ENCODE measurements at regions not wholly inside any gene's neighbourhood (a gene's known extent, or its start where the extent isn't known, plus 50 kb on each side); places are given as distances from the start of the nearest gene placed in this dataset.

DNA sequence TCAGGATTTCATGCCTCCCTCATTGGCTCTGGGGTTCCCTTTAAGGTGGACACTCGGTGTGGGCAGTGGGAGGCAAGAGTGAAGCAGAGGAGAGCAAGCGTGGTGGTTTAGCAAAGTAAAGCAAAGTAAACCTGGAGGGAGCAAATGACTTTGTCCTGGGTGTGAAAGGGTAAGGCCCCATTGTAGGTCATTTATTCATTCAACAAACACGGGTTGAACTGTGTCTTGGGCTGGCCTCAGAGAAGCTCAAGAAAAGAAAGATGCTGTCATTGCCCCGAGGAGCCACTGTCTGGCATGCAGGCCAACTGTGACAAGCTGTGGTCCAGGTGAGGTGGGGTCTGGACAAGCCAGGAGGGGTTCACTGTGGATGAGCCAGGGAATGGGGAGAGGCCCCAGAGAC is 68.9 kb upstream of the DLK1 start:
- DNase-seq (ENCODE audit: extremely low spot score, insufficient read length, low read depth) = no peak

DNA sequence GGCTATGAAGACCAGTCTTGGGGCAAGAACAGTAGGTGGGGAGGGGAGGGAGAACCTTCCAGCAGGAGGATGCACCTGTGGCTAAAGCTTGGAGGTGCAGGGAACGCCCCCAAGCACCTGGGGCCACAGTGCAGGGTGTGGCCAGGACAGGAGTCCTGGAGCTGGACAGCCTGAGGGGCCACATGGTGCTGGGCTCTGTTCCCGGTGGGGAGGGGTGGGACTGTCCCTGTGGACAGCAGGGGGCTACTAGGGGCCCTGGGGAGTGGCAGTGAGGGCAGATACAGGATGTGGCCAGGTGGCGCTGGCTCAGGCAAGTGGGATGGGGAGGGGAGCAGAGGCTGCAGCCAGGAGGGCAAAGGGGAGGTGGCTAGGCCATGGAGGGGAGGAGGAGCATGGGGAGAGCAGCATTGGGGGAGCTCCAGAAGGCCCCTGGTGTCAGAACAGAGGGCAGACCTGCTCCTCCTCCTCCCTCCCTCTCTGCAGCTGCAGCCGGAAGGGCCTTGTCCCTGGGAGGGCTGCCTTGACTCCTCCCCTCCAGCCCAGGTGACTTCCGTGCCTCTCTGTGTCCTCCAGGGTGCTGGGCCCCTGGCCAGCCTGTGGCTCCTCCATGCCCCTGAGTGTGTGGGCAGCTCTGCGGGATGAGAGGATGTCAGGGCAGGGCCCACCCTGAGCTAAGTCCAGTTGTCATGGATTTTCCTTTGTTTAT is 68.4 kb upstream of the DLK1 start:
- FAIRE-seq = no peak
- no peak for DNase-seq (ENCODE audit: extremely low spot score, insufficient read length, low read depth)

More for the DNA sequence above, 68.9 kb upstream of the DLK1 start:
- FAIRE-seq = no peak

DNA sequence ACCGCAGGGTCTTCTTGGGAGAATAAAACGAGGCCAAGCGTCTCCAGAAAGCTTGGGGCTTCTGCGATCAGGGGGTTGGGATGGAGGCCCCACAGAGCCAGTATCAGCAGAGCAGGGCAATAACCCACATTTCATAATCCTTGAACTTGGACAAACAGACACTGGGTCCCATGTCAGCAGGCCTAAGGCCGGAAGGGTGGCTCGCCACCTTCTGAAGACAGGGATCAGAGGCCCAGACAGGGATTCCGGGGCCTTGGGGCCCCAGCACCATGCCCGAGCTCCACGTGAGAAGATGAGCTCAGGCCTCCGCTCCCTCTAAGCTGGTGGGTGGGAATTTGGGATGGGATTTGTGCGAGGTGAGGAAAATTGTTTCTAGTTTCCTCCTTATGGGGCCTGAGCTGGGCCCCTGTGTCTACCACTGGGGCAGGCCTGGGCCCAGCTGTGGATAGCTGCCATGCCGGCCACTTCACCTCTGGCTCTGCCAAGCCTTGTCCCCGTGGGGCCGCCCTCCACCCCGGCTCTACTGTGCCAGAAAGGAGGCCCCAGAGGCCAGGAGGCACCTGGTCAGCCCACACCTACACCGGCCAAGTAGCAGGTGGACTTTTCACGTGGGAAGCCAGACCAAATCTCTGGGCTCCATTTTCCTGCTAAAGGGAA is 67.2 kb upstream of the DLK1 start:
- DNase-seq (ENCODE audit: extremely low spot score, insufficient read length, low read depth) (no peak), FAIRE-seq (no peak)

DNA sequence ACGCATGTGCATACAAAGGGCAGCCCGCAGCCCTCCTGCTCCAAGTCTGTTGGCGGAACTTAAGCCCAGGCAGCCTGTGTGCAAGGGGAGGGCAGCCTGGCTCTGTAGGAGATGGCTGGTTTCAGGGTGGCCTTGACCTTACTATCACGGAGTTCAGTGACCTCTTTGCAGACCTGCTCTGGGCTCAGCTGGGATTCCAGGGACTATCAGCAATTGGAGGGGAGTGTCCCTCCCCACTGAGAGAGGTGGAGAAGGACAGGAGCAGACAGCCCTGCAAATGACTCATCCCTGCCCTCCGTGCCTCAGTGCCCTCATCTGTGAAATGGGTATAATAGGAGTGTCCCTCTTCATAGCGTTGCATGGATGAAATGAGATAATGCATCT is 66.2 kb upstream of the DLK1 start:
- FAIRE-seq (no peak), DNase-seq (ENCODE audit: extremely low spot score, insufficient read length, low read depth) (no peak)

DNA sequence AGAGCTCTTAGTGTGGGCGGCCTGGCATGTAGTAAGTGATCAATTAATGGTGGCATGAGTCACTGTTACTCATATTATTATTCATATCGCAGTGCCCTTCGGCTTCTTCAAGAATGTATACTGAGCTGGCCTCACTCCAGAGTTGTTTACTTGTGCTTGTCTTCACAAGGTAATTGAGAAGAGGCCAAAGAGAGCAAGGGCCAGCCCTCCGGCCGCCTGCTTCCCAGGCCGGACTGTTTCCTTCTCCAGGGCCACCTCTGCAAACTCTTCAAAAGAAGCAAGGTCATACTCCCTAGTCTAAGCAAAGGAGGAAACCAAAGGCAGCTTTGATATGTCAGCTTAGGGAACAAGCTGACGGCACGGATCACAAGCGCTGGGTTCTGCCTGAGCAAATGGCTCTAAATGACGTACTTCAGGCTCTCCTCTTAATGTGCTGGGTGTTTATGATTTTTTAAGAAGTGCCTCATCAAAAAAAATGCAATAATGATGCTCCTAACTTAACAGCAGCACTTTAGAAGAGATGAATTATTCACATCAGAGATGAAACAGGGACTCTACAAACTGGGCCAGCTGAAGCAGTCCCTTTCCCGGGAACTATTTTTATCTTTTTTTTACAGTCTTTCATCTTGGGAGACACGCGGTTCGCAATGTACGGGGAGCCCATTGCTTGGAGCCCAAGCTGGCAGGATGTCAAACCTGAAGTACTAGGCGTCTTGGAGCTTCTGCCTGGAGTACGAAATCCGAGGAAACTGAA is 65.6 kb upstream of the DLK1 start:
- FAIRE-seq (no peak), DNase-seq (ENCODE audit: extremely low spot score, insufficient read length, low read depth) (no peak)

DNA sequence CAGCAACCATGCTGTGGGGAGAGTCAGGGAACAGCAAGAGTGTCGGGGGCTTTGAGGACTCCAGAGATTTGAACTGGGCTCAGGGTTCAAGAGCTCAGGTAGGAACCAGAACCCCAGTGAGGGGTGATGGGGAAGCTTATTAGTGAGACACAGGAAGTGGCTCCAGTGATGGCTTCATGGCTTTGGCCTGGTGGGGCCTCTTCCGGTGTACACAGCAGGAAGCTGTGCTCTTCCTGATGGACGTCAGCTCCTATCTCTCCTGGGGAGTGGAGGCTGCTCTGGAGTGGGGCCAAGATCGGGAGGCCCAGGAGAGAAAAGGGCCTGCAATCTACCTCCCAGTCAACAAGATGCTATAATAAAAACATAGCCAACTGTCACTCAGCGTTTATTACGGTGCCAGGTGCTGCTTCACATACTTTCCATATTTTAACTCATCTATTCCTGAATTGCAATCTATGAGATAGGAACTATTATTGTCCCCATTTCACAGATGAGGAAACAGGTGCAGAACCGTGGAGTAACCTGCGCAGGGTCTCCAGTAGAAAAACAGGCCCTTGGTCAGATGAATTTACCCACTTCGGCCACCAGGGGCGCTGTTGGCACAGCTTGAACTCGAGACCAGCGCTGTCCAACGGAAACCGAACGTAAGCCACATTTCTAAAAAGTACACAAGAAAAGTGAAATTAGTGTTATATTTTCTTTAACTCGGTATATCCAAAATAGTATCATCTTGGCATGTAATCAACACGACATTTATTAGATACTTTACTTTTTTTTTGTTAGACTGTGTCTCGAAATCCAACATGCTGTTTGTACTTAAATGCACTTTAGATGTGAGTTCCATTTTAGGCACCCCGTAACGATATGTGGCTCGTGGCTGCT is 63.6 kb upstream of the DLK1 start:
- peak; percentile 65 for FAIRE-seq

DNA sequence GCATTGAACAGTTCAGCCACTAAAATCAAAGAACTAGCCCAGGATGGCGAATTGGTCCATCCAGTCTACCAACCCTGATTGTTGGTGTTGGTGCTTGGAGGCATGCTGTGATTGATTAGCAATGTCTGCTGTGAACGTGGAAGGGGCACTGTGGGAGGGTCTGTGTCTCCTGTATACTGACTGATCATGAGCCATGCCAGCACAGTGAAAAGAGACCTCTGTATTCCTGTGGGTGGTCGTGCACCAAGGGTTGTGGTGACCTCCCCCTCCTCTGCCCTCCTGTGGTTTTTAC is 63.0 kb upstream of the DLK1 start:
- FAIRE-seq (no peak), DNase-seq (ENCODE audit: extremely low spot score, insufficient read length, low read depth) (no peak)

More for the DNA sequence above, 63.6 kb upstream of the DLK1 start:
- DNase-seq (ENCODE audit: extremely low spot score, insufficient read length, low read depth) = peak; percentile 38

DNA sequence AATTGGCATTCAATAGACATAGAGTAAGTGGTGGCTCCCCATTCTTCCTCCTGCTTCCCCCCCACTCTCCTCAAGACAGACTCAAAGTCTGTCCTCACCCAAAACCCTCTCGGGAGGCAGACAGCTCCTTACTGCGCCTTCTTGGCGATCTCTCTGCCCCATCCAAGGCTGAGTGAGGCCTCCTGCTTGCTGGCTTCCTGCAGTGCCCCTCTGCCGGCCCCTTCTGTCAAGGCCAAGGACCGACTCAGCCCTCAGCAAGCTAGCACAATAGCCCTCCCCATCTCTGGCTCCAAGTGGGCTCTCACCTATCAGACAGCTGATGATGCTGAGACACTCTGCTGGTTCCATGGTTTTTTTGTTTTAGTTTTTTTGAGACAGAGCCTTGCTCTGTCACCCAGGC is 62.5 kb upstream of the DLK1 start:
- FAIRE-seq (no peak), DNase-seq (ENCODE audit: extremely low spot score, insufficient read length, low read depth) (no peak)

DNA sequence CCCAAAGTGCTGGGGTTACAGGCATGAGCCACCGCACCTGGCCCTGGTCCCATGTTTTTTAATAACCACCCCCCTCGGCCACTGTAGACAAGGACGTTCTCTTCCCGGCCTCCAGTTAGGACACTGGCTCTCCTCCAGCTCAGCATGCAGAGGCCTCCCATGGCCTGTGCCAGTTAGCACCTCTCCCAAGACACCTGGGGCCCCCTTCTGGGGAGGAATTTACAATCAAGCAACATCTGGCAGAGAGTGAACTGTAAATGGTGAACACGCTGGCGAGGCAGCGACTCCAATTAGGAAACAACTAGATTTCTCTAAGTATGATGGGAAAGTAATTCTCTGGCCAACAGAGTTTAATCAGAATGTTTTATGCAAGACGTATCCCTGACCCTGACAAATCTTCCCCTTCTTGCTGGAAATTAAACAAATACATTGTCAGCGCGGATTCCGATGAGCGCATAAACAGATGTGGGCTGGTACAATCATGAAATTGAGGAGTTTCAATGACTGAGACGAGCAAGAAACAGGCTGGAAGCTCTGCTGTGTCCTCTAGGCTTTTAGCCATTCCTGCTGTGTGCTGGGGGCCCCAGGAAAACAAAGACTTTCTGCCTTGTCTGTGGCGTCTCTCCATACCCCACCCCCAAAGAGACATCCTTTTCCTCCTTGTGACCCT is 61.7 kb upstream of the DLK1 start:
- DNase-seq (ENCODE audit: extremely low spot score, insufficient read length, low read depth) (no peak), FAIRE-seq (no peak)

DNA sequence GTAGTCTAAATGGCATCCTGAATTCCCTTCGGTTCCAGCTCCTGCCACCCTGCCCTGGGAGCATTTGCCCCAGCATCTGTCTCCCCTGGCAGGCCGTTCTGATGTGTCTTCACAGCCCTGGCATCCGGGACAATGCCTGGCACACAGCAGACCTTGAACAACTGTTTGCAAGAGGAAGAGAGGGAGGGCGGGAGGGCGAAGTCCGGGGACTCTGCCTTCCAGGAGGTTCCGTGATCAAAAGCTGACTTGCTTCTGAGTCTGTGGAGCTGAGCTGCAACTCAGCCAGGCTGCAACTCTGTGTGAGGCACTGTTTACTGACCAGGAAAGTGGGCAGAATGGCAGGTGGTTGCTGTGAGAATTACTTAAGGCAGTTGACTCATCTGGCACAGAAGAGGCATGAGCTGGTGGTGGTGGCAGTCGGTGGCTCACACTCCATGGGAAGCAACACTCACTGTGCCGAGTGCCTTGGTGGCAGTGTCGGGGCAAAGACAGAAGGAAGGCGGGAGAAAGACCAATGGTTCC is 61.1 kb upstream of the DLK1 start:
- DNase-seq (ENCODE audit: extremely low spot score, insufficient read length, low read depth) (no peak), FAIRE-seq (no peak)

DNA sequence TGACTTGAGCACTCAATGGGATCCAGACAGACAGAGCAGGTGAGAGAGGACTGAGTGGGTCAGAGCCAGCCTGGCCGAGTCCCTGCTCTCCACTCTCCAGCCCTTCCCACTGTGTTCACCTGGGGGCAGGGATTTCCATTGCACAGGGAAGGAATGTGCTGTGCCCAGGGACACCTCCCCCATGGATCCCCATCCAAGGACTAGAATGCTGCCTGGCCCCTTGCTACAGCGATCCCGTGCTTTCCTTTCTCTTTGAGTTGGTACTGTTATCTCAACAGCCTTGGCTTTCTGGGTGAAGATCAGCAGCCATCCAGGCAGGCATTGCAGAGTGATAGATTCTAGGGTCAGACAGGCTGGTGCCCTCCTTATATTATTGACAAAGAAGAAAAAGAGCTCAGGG is 60.3 kb upstream of the DLK1 start:
- DNase-seq (ENCODE audit: extremely low spot score, insufficient read length, low read depth) = no peak
- FAIRE-seq = no peak

DNA sequence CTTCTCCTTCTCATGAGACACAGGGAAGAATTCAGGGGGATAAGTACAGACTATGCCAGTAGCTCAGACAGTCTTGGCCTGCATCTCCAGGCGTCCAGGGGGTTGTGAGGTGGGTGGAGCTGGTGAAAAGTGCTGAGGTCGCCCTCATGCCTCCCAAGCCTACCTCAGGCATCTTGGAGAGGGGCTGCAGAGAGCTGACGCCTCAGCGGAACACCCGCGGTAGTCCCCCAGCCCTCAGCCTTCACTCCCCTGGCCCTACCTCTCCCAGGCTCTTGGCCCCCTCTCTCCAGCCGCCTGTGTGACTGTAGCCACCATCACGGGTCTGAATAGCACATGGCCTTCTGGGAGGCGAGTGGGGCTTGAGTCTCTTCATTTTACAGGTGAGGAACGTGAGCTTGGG is 59.8 kb upstream of the DLK1 start:
- DNase-seq (ENCODE audit: extremely low spot score, insufficient read length, low read depth) = no peak
- FAIRE-seq = no peak

DNA sequence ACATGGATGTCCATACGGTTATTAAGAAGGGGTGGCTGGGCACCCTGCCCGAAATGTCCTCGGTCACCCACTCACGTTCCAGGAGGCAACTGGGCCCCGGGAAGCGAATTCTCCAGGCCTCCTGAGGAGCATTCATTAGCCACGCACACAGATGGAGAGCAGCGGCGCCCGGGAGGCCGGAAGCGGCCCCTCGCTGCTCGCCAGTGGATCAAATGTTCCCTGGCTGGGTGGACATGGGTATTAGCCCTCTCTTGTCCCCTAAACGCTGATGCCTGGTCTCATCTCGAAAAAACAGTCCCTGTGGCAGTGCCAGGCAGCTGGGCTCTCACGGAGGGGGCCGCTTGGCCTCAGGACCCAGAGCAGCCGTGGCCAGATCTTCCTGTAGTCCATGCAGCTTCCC is 59.0 kb upstream of the DLK1 start:
- FAIRE-seq (no peak), DNase-seq (ENCODE audit: extremely low spot score, insufficient read length, low read depth) (no peak)

DNA sequence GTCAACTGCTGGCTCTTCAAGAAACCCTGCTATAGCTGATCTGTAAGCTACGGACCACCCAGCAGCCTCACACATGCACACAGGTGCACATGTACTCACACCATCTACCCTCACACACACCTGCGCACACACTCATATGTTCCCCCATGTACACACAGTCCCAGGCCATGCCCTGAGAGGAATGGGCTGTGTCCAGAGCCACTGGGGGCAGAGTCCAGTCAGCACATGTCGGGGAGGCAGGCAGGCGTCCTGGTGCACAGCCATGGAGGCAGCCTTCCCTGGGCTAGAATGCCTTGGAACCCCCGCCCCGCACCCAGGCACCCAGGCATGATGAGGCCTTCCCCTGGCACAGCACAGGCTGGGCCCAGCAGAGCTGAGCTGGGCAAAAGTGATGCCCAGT is 58.3 kb upstream of the DLK1 start:
- FAIRE-seq (no peak), DNase-seq (ENCODE audit: extremely low spot score, insufficient read length, low read depth) (no peak)

DNA sequence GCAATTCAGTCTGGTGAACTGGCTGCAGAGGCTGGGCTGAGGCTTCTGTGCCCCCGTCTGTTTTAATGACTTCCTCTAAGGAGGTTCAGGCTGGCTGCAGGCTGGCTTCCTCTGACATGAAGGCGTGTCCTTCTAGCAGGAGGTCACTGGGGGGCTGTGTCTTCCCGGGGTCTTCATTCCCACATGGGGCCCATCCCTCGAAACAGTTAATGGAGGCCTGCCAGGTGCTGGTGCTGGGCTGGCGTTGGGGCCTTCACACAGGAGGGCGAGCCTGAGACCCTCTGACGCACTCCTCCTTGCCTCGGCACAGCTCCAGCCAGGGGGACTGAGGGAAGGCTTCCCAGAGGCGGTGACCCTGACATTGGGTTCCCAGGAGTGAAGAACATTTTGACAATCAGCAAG is 57.7 kb upstream of the DLK1 start:
- no peak for DNase-seq (ENCODE audit: extremely low spot score, insufficient read length, low read depth)
- no peak for FAIRE-seq

DNA sequence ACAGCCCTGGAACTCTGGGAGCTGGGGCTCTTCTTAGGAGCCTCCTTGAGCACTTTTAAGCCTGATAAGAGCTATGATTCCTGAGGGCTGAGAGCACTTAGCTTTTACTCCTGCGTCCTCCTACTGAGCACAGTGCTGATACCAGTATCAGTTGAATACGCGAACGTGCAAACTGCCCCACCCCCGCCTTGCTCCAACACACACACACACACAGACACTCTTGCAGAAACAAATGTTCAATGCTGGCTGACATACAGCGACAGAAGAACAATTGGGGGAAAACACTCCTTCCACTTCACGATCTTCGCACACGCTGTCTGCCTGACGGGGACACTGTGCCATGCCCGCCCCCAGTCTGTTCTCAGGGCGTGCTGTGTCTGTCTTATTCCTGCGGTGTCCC is 57.2 kb upstream of the DLK1 start:
- FAIRE-seq (no peak), DNase-seq (ENCODE audit: extremely low spot score, insufficient read length, low read depth) (no peak)

DNA sequence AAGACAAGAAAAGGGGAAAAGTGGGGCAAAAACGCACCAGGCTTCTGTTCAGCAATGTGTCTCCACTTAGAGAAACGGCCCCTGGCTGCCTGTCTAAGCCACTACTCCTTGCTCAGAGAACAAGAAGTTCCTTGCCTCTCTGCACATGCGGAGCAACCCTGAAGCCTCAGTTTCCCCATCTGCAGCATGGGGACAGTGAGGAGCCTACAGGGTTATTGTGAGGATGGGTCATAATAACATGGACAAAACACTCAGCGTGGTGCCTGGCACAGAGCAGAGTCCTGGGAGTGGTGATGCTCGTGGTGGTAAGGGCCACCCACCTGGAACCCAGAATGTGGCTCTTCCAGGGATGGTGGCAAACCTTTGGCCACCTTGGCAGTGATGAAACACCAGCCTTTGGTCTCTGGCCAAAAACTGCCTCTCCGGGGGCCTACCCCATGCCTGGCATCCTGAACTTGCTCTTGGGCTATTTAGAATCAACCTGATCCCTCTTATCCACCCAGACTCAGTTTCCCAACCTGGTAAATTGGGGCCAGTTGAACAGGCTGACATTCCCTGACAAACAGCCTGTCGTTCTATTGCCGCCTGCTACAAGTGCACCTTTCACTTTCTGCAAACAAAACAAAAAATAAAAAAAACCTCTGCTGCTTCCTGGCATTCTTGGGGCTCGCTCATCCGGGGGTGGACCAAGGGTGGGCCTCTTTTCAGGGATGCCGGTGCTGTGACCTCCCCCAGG is 56.5 kb upstream of the DLK1 start:
- DNase-seq (ENCODE audit: extremely low spot score, insufficient read length, low read depth) = no peak
- no peak for FAIRE-seq

DNA sequence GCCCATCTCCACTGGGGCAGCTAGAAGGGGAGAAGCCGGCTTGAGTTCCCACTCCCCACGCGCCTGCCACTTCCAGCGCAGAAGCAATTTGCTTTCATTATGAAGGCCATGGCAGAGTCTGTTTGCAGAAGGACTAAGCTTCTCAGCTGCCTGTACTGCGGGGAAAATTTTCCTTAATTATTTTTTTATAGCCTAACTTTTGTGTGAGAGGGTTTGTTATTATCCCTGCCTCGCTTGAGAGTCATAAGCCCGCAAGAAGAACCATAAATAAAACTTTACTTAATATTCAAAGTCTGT is 56.0 kb upstream of the DLK1 start:
- no peak for DNase-seq (ENCODE audit: extremely low spot score, insufficient read length, low read depth)
- FAIRE-seq = no peak

DNA sequence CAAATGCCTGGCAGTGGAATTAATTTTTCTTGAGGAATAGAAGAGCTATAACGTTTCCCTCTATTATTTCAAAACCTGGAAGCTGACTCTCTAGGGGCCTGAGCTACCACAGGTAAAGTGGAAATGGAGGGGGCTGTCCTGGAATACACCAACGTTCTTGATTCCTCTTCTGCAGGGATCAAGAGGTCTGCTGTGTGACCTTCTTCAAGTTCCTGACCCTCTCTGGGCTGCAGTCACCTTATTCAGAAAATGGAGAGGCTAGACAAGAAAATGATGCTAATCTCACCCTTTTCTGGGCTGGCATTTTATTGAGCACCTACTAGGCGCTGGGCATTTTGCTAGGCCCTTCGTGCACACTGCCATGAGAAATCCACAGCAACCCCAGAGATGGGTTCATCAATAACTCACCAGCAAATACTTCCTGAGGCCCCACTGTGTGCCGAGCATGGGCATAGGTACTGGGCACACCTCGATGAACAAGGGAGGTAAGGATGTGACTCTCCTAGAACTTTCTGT is 55.2 kb upstream of the DLK1 start:
- DNase-seq (ENCODE audit: extremely low spot score, insufficient read length, low read depth) = no peak

More for the DNA sequence above, 55.2 kb upstream of the DLK1 start:
- no peak for FAIRE-seq
